ENCODE measurements at regions not wholly inside any gene's neighbourhood (a gene's known extent, or its start where the extent isn't known, plus 50 kb on each side); places are given as distances from the start of the nearest gene placed in this dataset.

- CTCF ChIA-PET: interaction anchor here (2.1 kb wide), 1 partner anchor 17 kb away, joined by 8 read pairs; no protein-coding TSS in a partner anchor
- Histone ChIP-seq H3K4me1 (ENCODE audit: control extremely low read depth in 1 of 4, control insufficient read depth in 4 of 4, insufficient read depth in 4 of 4, low read length in 3 of 4) (peaks cover 0 to 4% (median 0%) of the 10 kb centered on the region in 4 experiments), H3K9me3 (ENCODE audit: control extremely low read depth in 1 of 5, control insufficient read depth in 4 of 5, insufficient read depth in 2 of 5, low read depth in 1 of 5, low read length in 4 of 5) (no peaks in the 10 kb centered on the region), H3K27me3 (replicated peaks in 2 of 5; ENCODE audit: control insufficient read depth in 4 of 5, insufficient read depth in 5 of 5, low read length in 4 of 5) (no peaks in the 10 kb centered on the region), H3K27ac (ENCODE audit: insufficient read depth in 1 of 2, low read depth in 1 of 2, low read length in 2 of 2, poor library complexity in 1 of 2, severe bottlenecking in 2 of 2) (no peak overlapping the region), H3K36me3 (ENCODE audit: control insufficient read depth in 4 of 4, insufficient read depth in 4 of 4, low read length in 3 of 4) (no peaks in the 10 kb centered on the region), H3K4me3 (ENCODE audit: control insufficient read depth in 1 of 7, extremely low read depth in 1 of 7, insufficient read depth in 4 of 7, low read depth in 2 of 7, low read length in 6 of 7) (no peak overlapping the region)
- POLR2A ChIA-PET: no interaction called here
- no peak for DNase-seq
Observed at GRCh38 chr5:57666582-57666981, 184.0 kb upstream of the ACTBL2 start.

DNA sequence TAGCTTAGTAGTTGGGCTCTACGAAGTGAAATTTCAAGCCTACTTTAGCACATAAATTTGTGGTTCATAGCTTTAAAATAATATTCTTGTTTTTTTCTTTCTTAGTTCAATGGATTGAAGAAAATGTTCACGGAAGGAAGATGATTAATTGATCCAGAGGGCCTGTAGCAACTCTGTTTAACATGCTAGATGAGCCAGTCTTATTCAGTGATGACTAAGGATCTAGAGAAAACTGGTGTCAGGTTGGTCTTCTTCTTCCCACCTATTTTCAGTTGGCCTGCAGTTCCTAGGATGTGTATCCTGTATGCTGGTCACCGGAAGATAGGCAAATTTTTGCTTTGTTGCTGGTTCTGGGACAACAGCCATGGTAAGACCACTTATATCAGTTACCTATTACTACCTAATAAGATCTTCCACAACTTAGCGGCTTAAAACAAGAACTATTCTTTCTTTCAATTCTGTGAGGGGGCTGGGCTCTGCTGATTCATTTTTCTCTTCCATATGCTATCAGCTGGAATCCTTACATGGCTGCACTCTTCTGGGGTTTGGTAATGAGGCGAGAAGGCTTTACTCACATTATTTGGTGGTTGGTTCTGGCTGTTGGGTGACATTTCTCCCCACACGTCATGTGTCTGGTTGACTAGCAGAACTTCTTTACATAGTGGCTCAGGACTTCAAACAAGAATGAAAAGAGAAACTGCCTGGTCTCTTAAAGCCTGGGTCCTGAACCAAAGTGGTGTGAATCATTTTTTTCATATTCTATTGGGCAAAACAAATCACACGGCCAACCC is 182.7 kb upstream of the ACTBL2 start:
- no peak overlapping the region for H3K27ac ChIP-seq (ENCODE audit: insufficient read depth in 1 of 2, low read depth in 1 of 2, low read length in 2 of 2, poor library complexity in 1 of 2, severe bottlenecking in 2 of 2)
- H3K36me3 ChIP-seq (ENCODE audit: control insufficient read depth in 4 of 4, insufficient read depth in 4 of 4, low read length in 3 of 4): no peaks in the 10 kb centered on the region
- no peaks in the 10 kb centered on the region for H3K9me3 ChIP-seq (ENCODE audit: control extremely low read depth in 1 of 5, control insufficient read depth in 4 of 5, insufficient read depth in 2 of 5, low read depth in 1 of 5, low read length in 4 of 5)
- H3K4me3 ChIP-seq (ENCODE audit: control insufficient read depth in 1 of 7, extremely low read depth in 1 of 7, insufficient read depth in 4 of 7, low read depth in 2 of 7, low read length in 6 of 7): no peak overlapping the region
- H3K27me3 ChIP-seq (replicated peaks in 2 of 5; ENCODE audit: control insufficient read depth in 4 of 5, insufficient read depth in 5 of 5, low read length in 4 of 5): no peaks in the 10 kb centered on the region
- POLR2A ChIA-PET: no interaction called here
- CTCF ChIA-PET: interaction anchor here (0.6 to 1.5 kb wide), 2 partner anchors 15 to 41 kb away, joined by 3 read pairs; no protein-coding TSS in a partner anchor
- DNase-seq: no peak
- WGBS (ENCODE audit: insufficient coverage): 100% methylated on average over 2 of the region's 7 CpGs
- peaks cover 0 to 4% (median 0%) of the 10 kb centered on the region in 4 experiments for H3K4me1 ChIP-seq (ENCODE audit: control extremely low read depth in 1 of 4, control insufficient read depth in 4 of 4, insufficient read depth in 4 of 4, low read length in 3 of 4)

DNA sequence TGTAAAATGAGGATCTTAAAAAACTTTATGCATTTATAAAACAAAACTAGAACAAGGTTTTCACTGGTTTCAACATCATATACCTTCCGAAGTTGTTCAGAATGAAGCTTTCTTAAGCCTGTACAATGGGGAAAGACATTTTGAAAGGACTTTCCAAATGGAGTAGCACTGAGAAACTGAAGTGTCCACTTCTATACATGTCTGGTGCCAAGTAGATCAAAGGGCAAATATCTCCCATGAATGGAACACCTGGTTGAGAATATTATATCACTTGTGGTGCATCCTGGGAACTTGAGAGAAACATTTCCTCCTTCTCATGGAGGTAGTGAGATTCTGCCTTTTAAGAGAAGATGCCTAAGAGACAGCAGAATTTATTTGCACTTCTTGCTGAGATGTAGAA is 182.1 kb upstream of the ACTBL2 start:
- Histone ChIP-seq H3K4me1 (ENCODE audit: control extremely low read depth in 1 of 4, control insufficient read depth in 4 of 4, insufficient read depth in 4 of 4, low read length in 3 of 4) (peaks cover 0 to 4% (median 0%) of the 10 kb centered on the region in 4 experiments), H3K27me3 (replicated peaks in 2 of 5; ENCODE audit: control insufficient read depth in 4 of 5, insufficient read depth in 5 of 5, low read length in 4 of 5) (no peaks in the 10 kb centered on the region), H3K27ac (ENCODE audit: insufficient read depth in 1 of 2, low read depth in 1 of 2, low read length in 2 of 2, poor library complexity in 1 of 2, severe bottlenecking in 2 of 2) (no peak overlapping the region), H3K9me3 (ENCODE audit: control extremely low read depth in 1 of 5, control insufficient read depth in 4 of 5, insufficient read depth in 2 of 5, low read depth in 1 of 5, low read length in 4 of 5) (no peaks in the 10 kb centered on the region), H3K4me3 (ENCODE audit: control insufficient read depth in 1 of 7, extremely low read depth in 1 of 7, insufficient read depth in 4 of 7, low read depth in 2 of 7, low read length in 6 of 7) (no peak overlapping the region), H3K36me3 (ENCODE audit: control insufficient read depth in 4 of 4, insufficient read depth in 4 of 4, low read length in 3 of 4) (no peaks in the 10 kb centered on the region)
- DNase-seq: no peak
- ChIA-PET CTCF (interaction anchor here (0.6 to 1.5 kb wide), 2 partner anchors 14 to 42 kb away, joined by 3 read pairs; no protein-coding TSS in a partner anchor), POLR2A (no interaction called here)
- 100% methylated on average over 1 of the region's 1 CpG for WGBS (ENCODE audit: insufficient coverage)

DNA sequence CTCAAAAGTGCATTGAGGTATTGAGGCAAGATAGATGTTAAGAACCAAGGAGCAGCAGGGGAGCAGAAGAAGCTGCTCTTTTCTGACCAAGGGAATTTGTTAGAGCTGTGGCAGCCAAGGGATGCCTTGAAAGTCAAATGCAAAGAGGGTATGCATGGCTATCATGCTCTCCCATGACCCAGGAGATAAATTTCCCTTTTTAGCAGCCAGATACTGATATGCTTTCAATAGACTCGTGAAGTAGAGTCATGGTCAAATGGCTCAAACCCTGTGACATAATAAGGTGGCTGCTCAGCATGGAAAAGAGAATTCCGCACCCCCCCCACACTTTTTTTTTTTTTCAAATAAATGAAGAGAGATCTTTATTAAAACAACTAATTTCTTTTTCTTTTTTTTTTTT is 180.9 kb upstream of the ACTBL2 start:
- no peaks in the 10 kb centered on the region for H3K27me3 ChIP-seq (replicated peaks in 2 of 5; ENCODE audit: control insufficient read depth in 4 of 5, insufficient read depth in 5 of 5, low read length in 4 of 5)
- 100% methylated on average over 1 of the region's 2 CpGs for WGBS (ENCODE audit: insufficient coverage)
- CTCF ChIA-PET: no interaction called here
- H3K36me3 ChIP-seq (ENCODE audit: control insufficient read depth in 4 of 4, insufficient read depth in 4 of 4, low read length in 3 of 4): no peaks in the 10 kb centered on the region
- H3K27ac ChIP-seq (ENCODE audit: insufficient read depth in 1 of 2, low read depth in 1 of 2, low read length in 2 of 2, poor library complexity in 1 of 2, severe bottlenecking in 2 of 2): no peak overlapping the region
- peaks cover 0 to 4% (median 0%) of the 10 kb centered on the region in 4 experiments for H3K4me1 ChIP-seq (ENCODE audit: control extremely low read depth in 1 of 4, control insufficient read depth in 4 of 4, insufficient read depth in 4 of 4, low read length in 3 of 4)
- DNase-seq: no peak
- POLR2A ChIA-PET: no interaction called here
- no peak overlapping the region for H3K4me3 ChIP-seq (ENCODE audit: control insufficient read depth in 1 of 7, extremely low read depth in 1 of 7, insufficient read depth in 4 of 7, low read depth in 2 of 7, low read length in 6 of 7)
- H3K9me3 ChIP-seq (ENCODE audit: control extremely low read depth in 1 of 5, control insufficient read depth in 4 of 5, insufficient read depth in 2 of 5, low read depth in 1 of 5, low read length in 4 of 5): no peaks in the 10 kb centered on the region

DNA sequence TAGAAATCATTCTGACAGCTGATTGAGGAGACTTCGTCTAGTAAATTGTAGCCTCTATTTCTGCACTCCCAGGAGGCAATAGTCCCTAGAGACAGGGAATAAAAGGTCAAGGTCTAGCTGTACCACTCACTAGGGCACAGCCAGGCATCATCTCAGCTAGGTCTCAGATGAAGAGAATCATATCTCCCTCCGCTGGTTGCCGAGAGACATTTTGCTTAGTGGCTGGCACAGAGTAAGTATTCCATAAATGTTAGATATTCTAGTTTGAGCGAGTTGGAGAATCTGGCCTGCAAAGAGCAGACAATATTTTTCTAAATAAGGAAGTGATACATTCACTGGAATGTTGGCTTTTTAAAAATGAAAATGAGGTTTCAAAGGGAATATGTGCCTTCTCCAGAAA is 180.4 kb upstream of the ACTBL2 start:
- Histone ChIP-seq H3K36me3 (ENCODE audit: control insufficient read depth in 4 of 4, insufficient read depth in 4 of 4, low read length in 3 of 4) (no peaks in the 10 kb centered on the region), H3K27me3 (replicated peaks in 2 of 5; ENCODE audit: control insufficient read depth in 4 of 5, insufficient read depth in 5 of 5, low read length in 4 of 5) (no peaks in the 10 kb centered on the region), H3K4me3 (ENCODE audit: control insufficient read depth in 1 of 7, extremely low read depth in 1 of 7, insufficient read depth in 4 of 7, low read depth in 2 of 7, low read length in 6 of 7) (no peak overlapping the region), H3K27ac (ENCODE audit: insufficient read depth in 1 of 2, low read depth in 1 of 2, low read length in 2 of 2, poor library complexity in 1 of 2, severe bottlenecking in 2 of 2) (no peak overlapping the region), H3K4me1 (ENCODE audit: control extremely low read depth in 1 of 4, control insufficient read depth in 4 of 4, insufficient read depth in 4 of 4, low read length in 3 of 4) (peaks cover 0 to 4% (median 0%) of the 10 kb centered on the region in 4 experiments), H3K9me3 (ENCODE audit: control extremely low read depth in 1 of 5, control insufficient read depth in 4 of 5, insufficient read depth in 2 of 5, low read depth in 1 of 5, low read length in 4 of 5) (no peaks in the 10 kb centered on the region)
- WGBS (ENCODE audit: insufficient coverage): 100% methylated on average over 2 of the region's 4 CpGs
- ChIA-PET POLR2A (no interaction called here), CTCF (no interaction called here)
- no peak for DNase-seq

DNA sequence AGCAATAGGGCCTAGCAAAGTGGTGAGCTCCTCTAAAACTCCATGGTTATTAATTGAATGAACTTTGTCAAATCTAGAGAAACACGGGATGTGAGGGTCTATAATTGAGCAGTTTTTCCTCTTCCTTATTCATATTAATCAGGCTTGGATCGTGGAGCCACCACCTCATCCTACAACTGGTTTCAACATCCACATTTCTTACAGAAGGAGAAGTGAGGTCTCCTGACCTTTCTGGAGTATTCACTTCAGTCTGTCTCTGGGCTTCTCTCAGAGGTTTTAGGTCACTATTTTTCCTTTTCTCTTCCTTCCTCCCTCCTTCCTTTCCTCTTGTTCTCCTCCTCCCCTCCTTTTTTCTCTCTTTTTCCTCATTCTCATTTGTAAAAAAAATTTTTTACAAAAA is 177.3 kb upstream of the ACTBL2 start:
- Histone ChIP-seq H3K9me3 (ENCODE audit: control extremely low read depth in 1 of 5, control insufficient read depth in 4 of 5, insufficient read depth in 2 of 5, low read depth in 1 of 5, low read length in 4 of 5) (no peaks in the 10 kb centered on the region), H3K27ac (ENCODE audit: insufficient read depth in 1 of 2, low read depth in 1 of 2, low read length in 2 of 2, poor library complexity in 1 of 2, severe bottlenecking in 2 of 2) (no peak overlapping the region), H3K36me3 (ENCODE audit: control insufficient read depth in 4 of 4, insufficient read depth in 4 of 4, low read length in 3 of 4) (no peaks in the 10 kb centered on the region), H3K4me3 (ENCODE audit: control insufficient read depth in 1 of 7, extremely low read depth in 1 of 7, insufficient read depth in 4 of 7, low read depth in 2 of 7, low read length in 6 of 7) (no peak overlapping the region), H3K4me1 (ENCODE audit: control extremely low read depth in 1 of 4, control insufficient read depth in 4 of 4, insufficient read depth in 4 of 4, low read length in 3 of 4) (no peaks in the 10 kb centered on the region), H3K27me3 (replicated peaks in 2 of 5; ENCODE audit: control insufficient read depth in 4 of 5, insufficient read depth in 5 of 5, low read length in 4 of 5) (no peaks in the 10 kb centered on the region)
- no peak for DNase-seq
- POLR2A ChIA-PET: no interaction called here
- CTCF ChIA-PET: no interaction called here
- 86% methylated on average over 1 of the region's 2 CpGs for WGBS (ENCODE audit: insufficient coverage)

DNA sequence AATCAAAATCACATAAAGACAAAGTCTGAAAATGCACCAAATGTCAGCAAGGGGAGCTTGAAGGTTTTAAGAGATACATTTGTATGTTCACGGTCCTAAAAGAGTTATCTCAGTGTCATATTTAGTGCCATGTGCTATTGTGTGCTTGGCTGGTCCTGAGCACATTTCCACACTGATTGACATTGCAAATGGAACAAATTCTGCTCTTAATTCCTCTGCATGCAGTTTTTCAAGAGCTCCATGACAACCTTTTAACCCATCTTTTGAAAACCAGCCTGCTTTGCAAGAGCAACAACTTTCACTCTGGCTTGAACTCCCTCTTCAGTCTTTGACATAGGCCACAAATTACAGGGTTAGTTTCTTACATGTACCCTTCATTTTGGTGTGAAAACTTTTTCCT is 175.4 kb upstream of the ACTBL2 start:
- Histone ChIP-seq H3K4me3 (ENCODE audit: control insufficient read depth in 1 of 7, extremely low read depth in 1 of 7, insufficient read depth in 4 of 7, low read depth in 2 of 7, low read length in 6 of 7) (no peak overlapping the region), H3K9me3 (ENCODE audit: control extremely low read depth in 1 of 5, control insufficient read depth in 4 of 5, insufficient read depth in 2 of 5, low read depth in 1 of 5, low read length in 4 of 5) (no peaks in the 10 kb centered on the region), H3K4me1 (ENCODE audit: control extremely low read depth in 1 of 4, control insufficient read depth in 4 of 4, insufficient read depth in 4 of 4, low read length in 3 of 4) (no peaks in the 10 kb centered on the region), H3K27me3 (replicated peaks in 2 of 5; ENCODE audit: control insufficient read depth in 4 of 5, insufficient read depth in 5 of 5, low read length in 4 of 5) (no peaks in the 10 kb centered on the region), H3K27ac (ENCODE audit: insufficient read depth in 1 of 2, low read depth in 1 of 2, low read length in 2 of 2, poor library complexity in 1 of 2, severe bottlenecking in 2 of 2) (no peak overlapping the region), H3K36me3 (ENCODE audit: control insufficient read depth in 4 of 4, insufficient read depth in 4 of 4, low read length in 3 of 4) (no peaks in the 10 kb centered on the region)
- CTCF ChIA-PET: interaction anchor here (0.6 to 1.3 kb wide), 2 partner anchors 8 to 25 kb away, joined by 3 to 4 read pairs; no protein-coding TSS in a partner anchor
- WGBS (ENCODE audit: insufficient coverage): no CpG with 5 or more reads among the region's 1 CpG
- POLR2A ChIA-PET: no interaction called here
- no peak for DNase-seq

All from common myeloid progenitor, CD34-positive (primary cell).